ENCODE measurements at regions not wholly inside any gene's neighbourhood (a gene's known extent, or its start where the extent isn't known, plus 50 kb on each side); places are given as distances from the start of the nearest gene placed in this dataset.

DNA sequence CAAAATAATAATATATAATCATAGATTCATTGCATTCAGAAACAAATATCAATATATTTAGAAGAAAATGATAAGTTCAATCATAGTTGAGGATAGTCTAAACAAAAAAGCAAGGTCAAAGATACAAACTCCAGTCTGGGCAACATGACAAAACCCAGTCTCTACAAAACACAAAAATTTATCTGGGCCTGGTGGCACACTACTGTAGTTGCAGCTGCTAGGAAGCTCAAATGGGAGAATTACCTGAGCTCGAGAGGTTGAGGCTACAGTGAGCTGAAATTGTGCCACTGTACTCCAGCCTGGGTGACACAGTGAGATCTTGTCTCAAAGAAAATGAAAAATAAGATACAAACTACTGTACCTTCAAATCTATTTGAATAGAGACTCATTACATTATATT, 52.7 kb upstream of the ANXA10 start:
- Histone ChIP-seq H3F3A (ENCODE audit: insufficient read depth, low read length) (no peaks in the 10 kb centered on the region), H3K4me3 (ENCODE audit: low read depth, low read length, poor library complexity, severe bottlenecking) (no peak overlapping the region), H3K27me3 (ENCODE audit: insufficient read depth, low read length) (no peaks in the 10 kb centered on the region), H3K9me3 (ENCODE audit: low read length) (no peaks in the 10 kb centered on the region), H3K4me1 (ENCODE audit: insufficient read depth, low read length, severe bottlenecking) (no peaks in the 10 kb centered on the region), H3K79me2 (ENCODE audit: insufficient read depth, low read length) (no peaks in the 10 kb centered on the region), H3K9me2 (ENCODE audit: low read depth, low read length) (no peaks in the 10 kb centered on the region), H3K9ac (ENCODE audit: low read length) (no peak overlapping the region), H4K20me1 (ENCODE audit: insufficient read depth, low read length) (no peaks in the 10 kb centered on the region), H3K27ac (ENCODE audit: low read depth, low read length, poor library complexity, severe bottlenecking) (no peak overlapping the region), H2AFZ (ENCODE audit: low read length) (no peak overlapping the region), H3K4me2 (ENCODE audit: low read length) (no peak overlapping the region), H3K36me3 (ENCODE audit: insufficient read depth, low read length) (no peaks in the 10 kb centered on the region)
- TF ChIP-seq EZH2 (IDR thresholded peaks at IDR 0.05; ENCODE audit: borderline replicate concordance, low read length) = no peak
- TF ChIP-seq, protein P1, sequence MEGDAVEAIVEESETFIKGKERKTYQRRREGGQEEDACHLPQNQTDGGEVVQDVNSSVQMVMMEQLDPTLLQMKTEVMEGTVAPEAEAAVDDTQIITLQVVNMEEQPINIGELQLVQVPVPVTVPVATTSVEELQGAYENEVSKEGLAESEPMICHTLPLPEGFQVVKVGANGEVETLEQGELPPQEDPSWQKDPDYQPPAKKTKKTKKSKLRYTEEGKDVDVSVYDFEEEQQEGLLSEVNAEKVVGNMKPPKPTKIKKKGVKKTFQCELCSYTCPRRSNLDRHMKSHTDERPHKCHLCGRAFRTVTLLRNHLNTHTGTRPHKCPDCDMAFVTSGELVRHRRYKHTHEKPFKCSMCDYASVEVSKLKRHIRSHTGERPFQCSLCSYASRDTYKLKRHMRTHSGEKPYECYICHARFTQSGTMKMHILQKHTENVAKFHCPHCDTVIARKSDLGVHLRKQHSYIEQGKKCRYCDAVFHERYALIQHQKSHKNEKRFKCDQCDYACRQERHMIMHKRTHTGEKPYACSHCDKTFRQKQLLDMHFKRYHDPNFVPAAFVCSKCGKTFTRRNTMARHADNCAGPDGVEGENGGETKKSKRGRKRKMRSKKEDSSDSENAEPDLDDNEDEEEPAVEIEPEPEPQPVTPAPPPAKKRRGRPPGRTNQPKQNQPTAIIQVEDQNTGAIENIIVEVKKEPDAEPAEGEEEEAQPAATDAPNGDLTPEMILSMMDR (IDR thresholded peaks at IDR 0.05; ENCODE audit: low read length) = no peak
